NOMO-1 treated with DMSO at 0.1 percent for 48 hours (cell line): ENCODE measurements at regions not wholly inside any gene's neighbourhood (a gene's known extent, or its start where the extent isn't known, plus 50 kb on each side); places are given as distances from the start of the nearest gene placed in this dataset.
"Not testable (repeated sequence)": the region's sequence is repeated elsewhere in the genome, so short reads cannot be mapped to it uniquely, and the experiment has no call there.

Experiments
- DNase-seq: peaks from one replicate; lab custom pipeline; 2025; ENCODE audit not compliant: unreplicated experiment; lab: John Stamatoyannopoulos, UW

DNA sequence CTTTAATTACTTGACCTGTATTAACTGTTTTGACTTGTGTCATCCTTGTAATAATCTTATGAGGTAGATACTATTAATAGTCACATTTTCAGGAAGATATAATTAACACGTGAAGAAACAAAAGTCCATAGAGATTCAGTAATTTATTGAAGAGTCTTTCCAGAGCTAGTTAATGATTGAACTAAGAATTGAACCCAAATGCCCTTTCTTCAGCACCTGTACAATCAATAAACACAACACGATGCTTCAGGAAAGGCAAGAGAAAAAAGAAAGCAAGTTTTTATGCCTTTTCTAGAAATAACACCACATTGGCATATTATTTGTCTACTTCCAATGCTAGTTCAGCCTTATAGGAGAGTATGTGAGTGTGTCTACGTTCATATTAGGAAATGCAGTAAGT is 399.6 kb downstream of the NAF1 start:
- DNase-seq: no peak

DNA sequence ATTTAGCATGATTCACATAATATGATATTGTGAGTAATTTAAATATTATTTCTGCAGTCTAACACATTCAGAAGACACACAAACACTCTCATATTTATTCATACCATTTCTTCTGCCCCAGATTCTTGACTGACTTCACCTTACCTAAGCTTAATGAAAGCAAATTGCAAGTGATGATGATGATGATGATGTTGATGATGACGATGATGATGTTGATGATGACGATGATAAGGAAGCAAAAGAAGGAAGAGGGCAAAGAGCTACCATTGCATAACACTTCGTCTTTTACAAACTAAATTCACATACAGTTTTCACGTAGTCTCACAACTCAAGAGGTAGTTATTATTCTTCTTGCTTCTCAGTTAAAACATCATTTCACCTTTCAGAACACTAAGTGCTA is 404.7 kb downstream of the NAF1 start:
- no peak for DNase-seq

DNA sequence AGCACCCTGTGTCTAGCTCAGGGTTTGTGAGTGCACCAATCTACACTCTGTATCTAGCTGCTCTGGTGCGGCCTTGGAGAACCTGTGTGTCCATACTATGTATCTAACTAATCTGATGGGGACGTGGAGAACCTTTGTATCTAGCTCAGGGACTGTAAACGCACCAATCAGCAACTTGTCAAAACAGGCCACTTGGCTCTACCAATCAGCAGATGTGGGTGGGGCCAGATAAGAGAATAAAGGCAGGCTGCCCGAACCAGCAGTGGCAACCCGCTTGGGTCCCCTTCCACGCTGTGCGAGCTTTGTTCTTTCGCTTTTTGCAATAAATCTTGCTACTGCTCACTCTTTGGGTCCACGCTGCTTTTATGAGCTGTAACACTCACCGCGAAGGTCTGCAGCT is 426.5 kb downstream of the NAF1 start:
- not testable (repeated sequence) for DNase-seq

DNA sequence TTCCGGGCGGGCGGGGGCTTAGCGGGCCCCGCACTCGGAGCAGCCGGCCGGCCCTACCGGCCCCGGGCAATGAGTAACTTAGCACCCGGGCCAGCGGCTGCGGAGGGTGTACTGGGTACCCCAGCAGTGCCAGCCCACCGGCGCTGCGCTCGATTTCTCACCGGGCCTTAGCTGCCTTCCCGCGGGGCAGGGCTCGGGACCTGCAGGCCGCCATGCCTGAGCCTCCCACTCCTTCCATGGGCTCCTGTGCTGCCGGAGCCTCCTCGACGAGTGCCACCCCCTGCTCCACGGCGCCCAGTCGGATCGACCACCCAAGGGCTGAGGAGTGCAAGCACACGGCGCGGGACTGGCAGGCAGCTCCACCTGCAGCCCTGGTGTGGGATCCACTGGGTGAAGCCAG is 427.1 kb downstream of the NAF1 start:
- not testable (repeated sequence) for DNase-seq

DNA sequence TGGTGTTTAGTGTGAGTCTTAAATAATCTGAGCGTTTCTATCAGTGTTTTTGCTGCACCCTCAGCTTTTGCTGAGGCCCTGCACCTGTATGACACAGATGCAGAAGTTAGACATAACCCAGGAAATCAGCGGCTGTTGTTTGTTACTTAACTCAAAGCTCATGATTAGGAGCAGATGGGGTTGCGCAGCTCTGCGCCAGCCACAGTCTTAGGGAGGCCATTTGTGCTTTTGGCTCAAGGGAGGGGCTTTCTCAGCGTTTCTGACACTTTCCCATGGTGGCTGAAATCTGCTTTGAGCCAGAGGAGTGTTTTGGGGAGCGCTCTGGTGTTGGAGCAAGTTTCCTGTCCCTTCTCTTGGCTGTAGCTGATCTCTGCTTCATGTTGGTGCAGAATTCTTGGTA is 433.8 kb downstream of the NAF1 start:
- DNase-seq: no peak

DNA sequence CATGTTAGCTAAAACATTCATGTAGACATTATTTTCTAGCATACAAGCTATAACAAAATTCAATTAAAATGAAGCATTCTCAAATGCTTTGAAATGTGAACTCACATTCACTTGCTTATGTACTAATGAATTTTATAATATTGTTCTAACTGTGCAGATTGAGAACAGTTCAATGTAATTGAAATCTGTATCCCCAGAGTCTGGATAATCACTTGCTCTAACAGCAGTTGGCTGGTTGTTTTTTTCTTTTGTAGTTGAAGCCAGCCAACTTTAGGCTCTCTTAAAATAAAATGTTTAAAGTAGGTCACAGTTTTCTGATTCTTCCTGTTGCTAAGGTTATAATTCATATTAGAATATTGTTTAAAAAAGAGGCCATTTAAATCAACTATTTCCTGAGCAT is 438.9 kb downstream of the NAF1 start:
- no peak for DNase-seq

DNA sequence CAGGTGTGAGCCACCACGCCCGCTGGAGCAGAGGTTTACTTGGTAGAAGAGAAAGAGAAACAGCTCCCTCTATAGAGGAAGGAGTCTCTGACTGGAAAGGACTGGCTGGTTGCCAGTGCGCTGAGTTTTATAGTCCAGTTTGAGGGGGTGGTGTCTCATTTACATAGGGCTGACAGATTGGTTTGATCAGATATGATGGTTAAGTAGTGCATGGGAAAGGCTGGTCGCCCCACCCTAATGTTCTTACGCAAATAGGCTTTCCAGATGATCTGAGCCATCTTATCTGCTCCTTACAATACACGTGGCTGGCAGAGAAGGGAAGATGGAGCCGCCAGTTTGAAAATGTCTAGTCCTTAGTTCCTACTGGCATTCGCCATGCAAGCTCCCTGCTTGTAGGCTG is 439.5 kb downstream of the NAF1 start:
- no peak for DNase-seq

DNA sequence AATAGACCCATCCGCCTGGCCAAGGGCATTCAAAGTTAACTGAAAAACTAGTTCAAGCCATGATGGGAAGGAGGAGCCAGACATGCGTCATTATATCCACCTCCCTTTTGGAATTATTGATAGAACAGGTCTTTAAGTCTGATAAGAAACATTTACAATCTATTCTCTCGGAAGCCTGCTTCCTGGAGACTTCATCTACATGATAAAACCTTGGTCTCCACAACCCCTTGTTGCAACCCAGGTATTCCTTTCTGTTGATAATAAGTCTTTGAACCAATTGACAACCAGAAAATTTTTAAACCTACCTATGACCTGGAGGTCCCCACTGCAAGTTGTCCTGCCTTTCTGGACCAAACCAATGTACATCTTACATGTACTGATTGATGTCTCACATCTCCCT is 451.3 kb downstream of the NAF1 start:
- no peak for DNase-seq

DNA sequence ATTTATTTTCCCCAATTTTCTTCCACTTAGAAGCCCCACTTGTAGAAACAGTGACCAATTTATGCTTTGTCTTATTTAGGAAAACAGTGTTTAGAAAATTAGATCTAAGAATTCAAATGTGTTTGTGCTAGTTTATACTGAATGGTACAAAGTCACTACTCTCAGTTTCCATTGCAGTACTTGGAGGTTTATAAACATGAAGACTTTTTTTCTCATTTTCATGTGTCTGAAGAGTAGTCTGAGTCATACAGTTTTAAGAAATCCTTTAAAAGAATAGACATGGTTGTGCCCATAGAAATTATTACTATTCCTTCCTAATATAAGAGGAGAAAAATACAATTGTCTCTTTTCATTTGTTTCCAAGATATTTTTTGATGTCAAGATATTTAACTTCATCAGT is 458.7 kb downstream of the NAF1 start:
- DNase-seq: no peak

DNA sequence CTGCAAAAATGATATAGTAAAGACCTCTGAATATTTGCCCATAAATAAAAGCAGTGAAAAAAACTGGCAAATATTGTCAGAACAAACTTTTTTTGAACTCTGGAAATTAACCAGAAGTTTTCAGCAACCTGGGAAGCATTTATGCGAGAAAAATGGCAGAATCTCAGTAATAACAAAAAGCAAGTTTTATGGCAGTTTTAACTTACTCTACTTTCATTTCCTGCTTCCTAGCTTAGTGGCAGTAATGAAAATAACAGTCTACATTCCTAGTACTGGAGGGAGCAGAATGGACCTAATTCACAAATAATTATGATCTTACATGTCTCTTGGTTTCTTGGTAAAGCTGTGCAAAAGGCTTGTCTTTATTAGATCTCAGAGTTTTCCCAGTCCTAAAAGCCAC is 460.1 kb downstream of the NAF1 start:
- peak; percentile 43 for DNase-seq

DNA sequence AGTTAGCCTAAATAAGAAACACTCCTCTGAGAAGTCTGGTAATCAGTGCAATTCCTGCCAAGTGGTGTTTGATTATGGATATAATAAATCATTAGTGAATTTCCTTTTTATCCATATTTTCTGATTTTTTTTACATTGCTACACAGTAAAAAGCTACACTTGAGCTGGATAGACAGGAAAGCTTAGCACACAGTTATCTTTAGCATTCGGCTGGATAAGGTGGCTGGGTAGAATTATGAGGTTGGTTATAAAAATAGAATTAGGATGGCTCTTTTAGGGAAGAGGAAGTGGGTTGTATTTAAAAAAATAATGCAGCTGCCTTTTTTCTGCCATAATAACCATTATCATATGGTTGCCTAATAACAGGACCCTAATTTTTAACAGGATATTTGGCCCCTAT is 460.6 kb downstream of the NAF1 start:
- DNase-seq: peak; percentile 77

DNA sequence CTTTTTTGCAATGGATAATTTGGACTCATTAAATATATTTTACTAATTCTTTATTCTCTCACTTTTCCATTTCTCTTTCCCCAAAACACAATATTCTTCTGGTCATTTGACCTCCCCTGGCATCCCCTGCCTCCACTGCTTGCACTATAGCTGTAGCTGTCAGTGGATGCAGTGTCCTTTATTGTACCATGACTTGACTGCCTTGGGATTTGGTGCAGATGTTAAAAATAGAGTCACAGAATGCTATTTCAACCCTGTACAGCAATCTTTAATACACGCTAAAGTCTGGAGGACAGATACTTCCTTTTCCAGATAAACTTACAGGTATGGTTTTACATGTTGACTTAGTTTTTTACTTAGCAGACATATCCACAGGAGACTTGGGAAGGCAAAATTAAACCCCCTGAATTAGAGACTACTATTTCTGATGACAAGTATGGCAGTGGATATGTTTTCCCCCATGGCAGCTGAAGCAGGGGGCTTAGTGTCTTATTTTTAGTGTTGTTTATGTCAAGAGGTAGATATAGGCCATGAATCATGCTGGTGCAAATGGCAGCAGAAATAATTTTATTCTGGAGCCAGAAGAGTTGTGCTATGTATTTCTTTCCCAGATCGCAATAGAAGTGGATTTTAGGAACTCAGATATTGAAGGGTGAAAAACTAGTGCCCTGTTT is 461.4 kb downstream of the NAF1 start:
- no peak for DNase-seq

DNA sequence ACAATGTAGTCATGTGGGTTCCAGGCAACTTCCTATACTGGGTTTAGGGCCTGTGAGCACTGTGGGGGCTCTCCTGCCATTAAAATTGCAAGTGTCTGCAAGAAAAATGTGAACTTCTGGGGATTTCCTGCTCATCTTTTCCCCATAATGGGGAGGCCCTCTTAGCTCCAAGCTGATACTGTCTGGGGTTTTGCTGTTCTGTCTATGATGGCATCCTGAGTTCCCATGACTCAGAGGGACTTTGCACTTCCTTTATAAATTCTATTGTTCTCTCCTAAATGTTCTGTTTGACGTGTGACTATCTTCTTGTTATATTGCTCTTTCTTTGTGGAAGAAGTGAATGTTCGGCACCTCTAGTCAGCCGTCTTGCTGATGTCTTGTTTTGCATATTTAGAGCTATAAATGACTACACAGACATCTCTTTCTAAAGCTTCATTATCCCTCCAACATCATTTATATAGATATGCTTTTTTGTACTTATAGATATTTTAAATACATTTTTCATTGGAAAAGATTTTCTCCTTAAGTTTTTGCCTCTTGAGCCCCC is 465.8 kb downstream of the NAF1 start:
- no peak for DNase-seq

DNA sequence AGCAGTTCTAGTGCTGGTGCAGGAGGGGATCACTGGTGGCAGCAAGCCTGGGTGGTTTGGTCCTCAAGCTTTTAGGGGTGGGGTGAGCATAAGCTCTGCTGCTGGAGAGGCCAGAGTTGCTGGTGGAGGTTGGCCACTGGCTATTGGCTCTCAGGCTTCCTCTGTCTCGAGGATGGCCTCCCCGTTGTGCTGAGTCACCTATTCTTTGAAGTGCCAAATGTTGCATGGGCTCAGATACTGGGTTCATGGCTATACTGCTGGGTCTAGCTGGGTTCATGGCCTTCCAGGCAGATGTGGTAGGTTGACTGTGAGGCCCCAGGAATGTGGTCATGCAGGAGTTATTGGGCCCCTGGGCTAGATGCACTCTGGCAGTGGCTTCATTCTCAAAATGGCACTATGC is 466.3 kb downstream of the NAF1 start:
- DNase-seq: no peak

DNA sequence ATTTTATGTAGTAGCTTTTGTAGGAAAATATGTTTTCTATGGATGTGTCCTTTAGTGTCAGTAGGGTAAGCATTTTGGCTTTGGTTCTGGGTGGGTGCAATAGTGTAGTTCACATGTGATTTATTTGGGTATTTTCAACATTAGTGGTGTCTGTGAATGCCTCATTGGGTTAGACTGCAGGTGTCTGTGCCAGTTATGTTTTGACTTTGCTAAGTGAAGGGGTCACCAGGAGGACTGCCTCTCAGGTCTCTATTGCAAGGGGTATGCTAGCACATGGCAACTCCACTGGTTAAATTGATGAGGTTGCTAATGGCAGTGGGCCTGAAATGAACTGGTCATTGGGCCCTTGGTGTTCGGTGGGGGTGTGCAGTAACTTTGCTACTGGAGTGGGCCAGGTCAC is 467.1 kb downstream of the NAF1 start:
- no peak for DNase-seq

DNA sequence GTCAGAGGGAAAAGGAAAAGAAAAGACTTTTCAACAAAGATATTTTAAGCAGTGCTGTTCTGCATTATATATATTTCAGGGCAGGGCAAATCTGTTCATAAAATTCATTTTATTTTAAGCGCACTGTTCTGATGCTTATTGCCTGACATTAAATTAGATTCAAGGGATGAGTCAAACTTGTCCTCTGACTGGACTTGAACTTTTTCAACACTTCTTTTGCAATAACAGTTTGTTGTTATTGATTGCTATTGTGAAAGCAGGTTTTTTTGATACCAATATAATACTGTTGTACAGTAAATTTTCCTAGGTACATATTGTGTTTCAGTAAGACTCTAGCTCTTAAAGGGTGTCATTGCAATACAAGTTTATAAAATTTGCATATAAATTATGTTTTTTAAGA is 481.3 kb downstream of the NAF1 start:
- DNase-seq: no peak

DNA sequence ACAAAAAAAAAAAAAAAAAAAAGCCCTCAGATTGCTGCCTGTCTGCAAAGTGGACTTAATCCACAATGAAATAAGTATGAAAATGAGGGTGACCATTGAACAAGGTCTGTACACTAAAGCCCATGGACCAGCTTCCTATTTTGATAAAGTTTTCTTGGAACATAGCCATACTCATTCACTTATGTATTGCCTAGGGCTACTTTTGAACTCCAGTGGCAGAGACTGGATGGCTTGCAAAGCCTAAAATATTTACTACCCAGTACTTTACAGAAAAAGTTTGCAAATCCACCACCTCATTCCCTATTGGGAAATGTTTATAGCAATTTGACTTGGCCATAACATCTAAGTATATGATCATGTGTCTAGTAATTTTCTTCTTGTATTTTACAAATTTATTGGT is 481.7 kb downstream of the NAF1 start:
- DNase-seq: no peak

DNA sequence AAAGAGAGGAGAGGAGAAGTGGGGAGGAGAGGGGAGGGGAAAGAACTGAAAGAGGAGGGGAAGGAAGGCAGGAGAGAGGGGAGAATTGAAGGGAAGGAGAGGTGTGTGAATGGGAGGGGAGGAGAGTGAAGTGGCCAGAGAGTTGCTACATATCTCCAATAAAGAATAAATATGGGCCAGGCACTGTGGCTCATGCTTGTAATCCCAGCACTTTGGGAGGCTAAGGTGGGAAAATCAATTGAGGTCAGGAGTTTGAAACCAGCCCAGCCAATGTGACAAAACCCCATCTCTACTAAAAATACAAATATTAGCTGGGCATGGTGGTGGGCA is 482.4 kb downstream of the NAF1 start:
- no peak for DNase-seq

DNA sequence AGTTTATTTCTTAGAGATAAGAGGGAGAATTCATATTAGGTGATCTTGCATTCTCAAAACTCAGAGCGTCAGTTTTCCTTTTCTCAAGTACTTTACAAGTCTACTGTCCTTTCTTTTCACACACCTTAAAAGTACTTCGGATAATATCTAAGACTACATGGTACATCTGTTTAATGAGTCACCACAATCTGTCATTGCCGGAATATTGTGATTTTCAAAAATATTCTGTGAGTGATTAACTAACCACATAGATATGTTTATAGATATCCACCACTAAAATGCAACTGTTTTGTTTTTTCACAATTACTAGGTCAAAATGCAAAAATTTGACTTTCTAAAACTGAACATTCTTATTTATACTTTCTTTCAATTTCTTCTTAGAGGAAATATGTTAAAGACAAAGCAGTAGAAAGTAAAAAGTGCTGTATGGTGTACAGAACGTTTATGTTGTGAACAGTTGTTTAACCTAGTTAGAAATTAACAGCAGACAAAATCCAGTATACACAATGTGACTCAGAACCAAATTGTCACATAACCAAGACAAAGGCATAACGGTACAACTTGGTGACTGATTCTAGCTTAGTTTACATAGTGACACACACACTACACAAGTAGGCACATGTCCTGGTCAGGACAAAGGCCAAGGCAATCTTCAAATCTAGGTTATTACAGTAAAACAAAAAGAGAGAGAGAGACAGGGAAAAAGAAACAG is 482.9 kb downstream of the NAF1 start:
- DNase-seq: no peak

DNA sequence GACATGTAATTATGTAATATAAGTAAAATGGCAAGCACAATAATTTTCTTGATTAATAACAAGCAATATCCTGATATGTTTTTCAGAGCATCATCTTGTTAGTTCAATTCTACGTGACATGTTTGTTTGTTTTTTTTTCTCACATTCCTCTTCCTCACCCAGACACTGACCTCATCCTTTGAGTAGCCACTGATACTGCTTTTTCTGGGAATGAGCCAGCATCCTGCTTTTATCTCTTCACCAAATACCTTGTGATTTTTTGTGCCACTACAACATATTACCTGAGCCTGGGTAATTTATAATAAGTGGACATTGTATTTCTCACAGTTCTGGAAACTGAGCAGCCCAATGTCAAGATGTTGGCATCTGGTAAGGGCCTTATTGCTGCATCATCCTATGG is 484.0 kb downstream of the NAF1 start:
- no peak for DNase-seq

DNA sequence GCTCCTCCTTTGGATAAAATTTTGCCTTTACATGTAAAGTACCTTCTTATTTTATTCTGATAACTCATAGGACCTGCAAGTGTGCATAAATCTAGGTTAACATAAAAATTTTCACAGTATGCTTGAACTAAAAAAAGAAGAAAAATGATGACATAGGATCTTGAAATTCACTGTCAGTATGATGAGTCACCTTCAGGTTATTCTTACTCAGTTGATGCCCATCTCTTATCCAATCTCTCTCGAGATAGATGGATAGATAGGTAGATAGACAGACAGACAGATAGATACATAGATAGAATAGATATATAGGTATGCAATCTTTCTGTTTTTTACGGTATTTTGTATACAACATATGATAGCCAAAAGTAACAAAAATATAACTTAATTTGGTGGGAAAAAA is 485.5 kb downstream of the NAF1 start:
- DNase-seq: no peak

DNA sequence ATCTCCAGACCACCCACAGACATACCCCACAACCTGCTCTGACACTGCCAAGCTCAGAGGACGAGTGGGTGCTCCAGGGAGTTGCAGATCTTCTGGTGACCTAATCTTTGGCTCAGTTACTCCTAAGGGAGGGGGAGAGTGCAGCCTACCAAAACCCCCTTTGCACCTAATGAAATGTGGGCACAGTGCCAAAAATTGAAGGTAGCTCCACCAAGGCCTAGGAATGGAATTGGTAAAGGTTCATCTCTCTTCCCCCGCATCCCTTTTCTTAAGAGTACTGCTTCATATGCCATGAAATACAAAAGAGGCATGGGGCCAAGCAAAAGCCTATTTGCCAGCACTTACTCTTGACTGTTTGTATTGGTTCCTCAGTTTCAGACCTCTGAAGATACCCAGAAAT is 491.0 kb downstream of the NAF1 start:
- DNase-seq: no peak

DNA sequence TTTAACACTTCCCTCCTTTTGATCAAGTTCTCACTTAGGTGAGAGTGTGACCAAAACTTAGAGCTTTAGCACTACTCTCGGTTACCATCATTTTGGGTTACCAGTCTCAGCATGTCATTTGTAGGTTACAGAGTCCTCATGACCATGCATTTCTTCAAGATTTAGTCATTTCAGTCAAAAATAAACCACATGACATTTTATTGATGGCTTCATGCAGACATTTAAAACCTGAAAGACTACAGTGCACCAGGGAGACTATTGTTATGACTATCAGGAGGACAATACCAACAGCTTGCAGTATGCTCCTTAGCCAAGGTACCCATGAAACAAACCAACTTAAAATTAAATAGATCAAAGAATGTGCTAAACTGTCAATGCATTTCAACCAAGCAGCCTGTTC is 498.1 kb upstream of the FSTL5 start:
- DNase-seq: no peak
